ENCODE measurements at regions not wholly inside any gene's neighbourhood (a gene's known extent, or its start where the extent isn't known, plus 50 kb on each side); places are given as distances from the start of the nearest gene placed in this dataset.

- TF ChIP-seq CTCF (IDR thresholded peaks at IDR 0.05), result no peak
Measured at GRCh38 chr11:97224396-97224795, 834.6 kb downstream of the JRKL start.

- TF ChIP-seq CTCF (IDR thresholded peaks at IDR 0.05), result no peak
Measured at GRCh38 chr11:97225794-97226193, 836.0 kb downstream of the JRKL start.

- TF ChIP-seq CTCF (IDR thresholded peaks at IDR 0.05), result no peak
Measured at GRCh38 chr11:97229936-97230335, 840.1 kb downstream of the JRKL start.

- TF ChIP-seq CTCF (IDR thresholded peaks at IDR 0.05), result no peak
Measured at GRCh38 chr11:97231231-97231630, 841.4 kb downstream of the JRKL start.

GRCh38 chr11:97234016-97234415 lies 844.2 kb downstream of the JRKL start:
- no peak for TF ChIP-seq CTCF (IDR thresholded peaks at IDR 0.05)

GRCh38 chr11:97237151-97237550 lies 847.3 kb downstream of the JRKL start:
- no peak for TF ChIP-seq CTCF (IDR thresholded peaks at IDR 0.05)

GRCh38 chr11:97247601-97248000 lies 857.8 kb downstream of the JRKL start:
- TF ChIP-seq CTCF (IDR thresholded peaks at IDR 0.05), result no peak

- no peak for TF ChIP-seq CTCF (IDR thresholded peaks at IDR 0.05)
Measured at GRCh38 chr11:97254790-97255189, 865.0 kb downstream of the JRKL start.
